Ishikawa (cell line): ENCODE measurements at regions not wholly inside any gene's neighbourhood (a gene's known extent, or its start where the extent isn't known, plus 50 kb on each side); places are given as distances from the start of the nearest gene placed in this dataset.

Source experiments
- CREB1 ChIP-seq: IDR thresholded peaks from 2 replicates; pipeline ENCODE4 v1.6.1; 2012; ENCODE audit warnings: low read depth
- EP300 ChIP-seq: IDR thresholded peaks from 2 replicates; pipeline ENCODE4 v1.6.1; 2012; ENCODE audit warnings: borderline replicate concordance
- FOXM1 ChIP-seq: IDR thresholded peaks from 2 replicates; pipeline ENCODE4 v1.6.1; 2012; ENCODE audit warnings: low read depth, borderline replicate concordance
- NFIC ChIP-seq: IDR thresholded peaks from 2 replicates; pipeline ENCODE4 v1.6.1; 2012
- RAD21 ChIP-seq: IDR thresholded peaks from 2 replicates; pipeline ENCODE4 v1.6.1; 2012; ENCODE audit warnings: low read depth
- REST ChIP-seq: IDR thresholded peaks from 2 replicates; pipeline ENCODE4 v1.6.1; 2012; ENCODE audit warnings: low read depth, mild to moderate bottlenecking
- TEAD4 ChIP-seq: IDR thresholded peaks from 2 replicates; pipeline ENCODE4 v1.6.1; 2012
- USF1 ChIP-seq: IDR thresholded peaks from 2 replicates; pipeline ENCODE4 v1.6.1; 2012
- YY1 ChIP-seq: IDR thresholded peaks from 2 replicates; pipeline ENCODE4 v1.6.1; 2012; ENCODE audit warnings: low read depth

GRCh38 chr9:29312327-29312726, 1739.0 kb upstream of the C9orf72 start:
- no peak for TF ChIP-seq EP300
- TF ChIP-seq REST, result no peak
- no peak for TF ChIP-seq FOXM1
- no peak for TF ChIP-seq YY1
- no peak for TF ChIP-seq USF1
- no peak for TF ChIP-seq RAD21
- no peak for TF ChIP-seq TEAD4
- TF ChIP-seq NFIC, result no peak
- TF ChIP-seq CREB1, result no peak
